DND-41 (cell line): ENCODE measurements at regions not wholly inside any gene's neighbourhood (a gene's known extent, or its start where the extent isn't known, plus 50 kb on each side); places are given as distances from the start of the nearest gene placed in this dataset.

Experiments
- ATAC-seq: fragments of 200-7000 bp; cut with Tn5 transposase; 3 replicates; pipeline ENCODE4 v1.9.1; 2021; ENCODE audit warnings: low read depth; ENCODE audit not compliant: insufficient read depth
- DNase-seq: peaks from one replicate; pipeline ENCODE4 v3.0.0-alpha.2; 2020
- H2AFZ ChIP-seq: 2 replicates; pipeline ENCODE4 v1.6.0; 2012; ENCODE audit warnings: low read depth, low read length
- H3K27ac ChIP-seq: 2 replicates; pipeline ENCODE4 v1.5.1; 2012; ENCODE audit warnings: low read length, inconsistent platforms
- H3K27me3 ChIP-seq: fragments of 200-600 bp; sonication (generic); 2 replicates; pipeline ENCODE4 v1.6.0; 2012; ENCODE audit warnings: low read length, mild to moderate bottlenecking, inconsistent platforms; ENCODE audit not compliant: insufficient read depth, poor library complexity
- H3K36me3 ChIP-seq: 2 replicates; pipeline ENCODE4 v1.5.1; 2012; ENCODE audit warnings: low read length, inconsistent platforms; ENCODE audit not compliant: insufficient read depth
- H3K4me1 ChIP-seq: 2 replicates; pipeline ENCODE4 v1.5.1; 2012; ENCODE audit warnings: mild to moderate bottlenecking, low read length; ENCODE audit not compliant: insufficient read depth
- H3K4me2 ChIP-seq: 2 replicates; pipeline ENCODE4 v1.6.0; 2012; ENCODE audit warnings: mild to moderate bottlenecking, moderate library complexity, low read length, inconsistent platforms; ENCODE audit not compliant: insufficient read depth
- H3K4me3 ChIP-seq, 2 experiments: fragments of 200-600 bp in 1 of 2; shearing (Covaris generic) in 1 of 2; 2 replicates each; pipeline ENCODE4 v1.5.1; 2012 to 2016; ENCODE audit warnings: inconsistent platforms in 2 of 2, low read length in 2 of 2, mild to moderate bottlenecking in 2 of 2, low read depth in 1 of 2, moderate library complexity in 1 of 2
- H3K79me2 ChIP-seq: 2 replicates; pipeline ENCODE4 v1.6.0; 2012; ENCODE audit warnings: low read length, inconsistent platforms; ENCODE audit not compliant: insufficient read depth
- H3K9ac ChIP-seq: 2 replicates; pipeline ENCODE4 v1.6.0; 2012; ENCODE audit warnings: low read depth, mild to moderate bottlenecking, inconsistent platforms, low read length, moderate library complexity
- H3K9me3 ChIP-seq: 2 replicates; pipeline ENCODE4 v1.5.1; 2012; ENCODE audit warnings: low read length, moderate library complexity, mild to moderate bottlenecking, inconsistent platforms; ENCODE audit not compliant: insufficient read depth, severe bottlenecking
- H4K20me1 ChIP-seq: 2 replicates; pipeline ENCODE4 v1.6.0; 2012; ENCODE audit warnings: low read length; ENCODE audit not compliant: insufficient read depth
- CTCF ChIP-seq: IDR thresholded peaks from 2 replicates; pipeline ENCODE4 v1.5.1; 2012; ENCODE audit warnings: borderline replicate concordance, low read length, moderate library complexity, mild to moderate bottlenecking; ENCODE audit not compliant: poor library complexity, severe bottlenecking; ENCODE audit errors: extremely low read depth
- EZH2 ChIP-seq: IDR thresholded peaks from 3 replicates; pipeline ENCODE4 v1.6.1; 2012; ENCODE audit warnings: borderline replicate concordance, low read depth, mild to moderate bottlenecking, moderate library complexity, low read length, inconsistent platforms; ENCODE audit not compliant: severe bottlenecking

- no peaks in the 10 kb centered on the region for H3K36me3 ChIP-seq
- H3K27me3 ChIP-seq, result no peaks in the 10 kb centered on the region
- no peaks in the 10 kb centered on the region for H3K79me2 ChIP-seq
- DNase-seq (no peak), ATAC-seq (no peak)
- H3K27ac ChIP-seq, result no peak overlapping the region
- H2AFZ ChIP-seq, result no peak overlapping the region
- no peak overlapping the region for H3K4me2 ChIP-seq
- H3K4me1 ChIP-seq, result no peaks in the 10 kb centered on the region
- no peak overlapping the region for H3K4me3 ChIP-seq
- no peak overlapping the region for H3K9ac ChIP-seq
- TF ChIP-seq EZH2 (no peak), CTCF (no peak)
- H4K20me1 ChIP-seq, result no peaks in the 10 kb centered on the region
- H3K9me3 ChIP-seq, result no peaks in the 10 kb centered on the region
Observed at GRCh38 chr14:30292541-30292940, 266.4 kb upstream of the G2E3 start.

- ATAC-seq, result no peak
- no peak for DNase-seq
- Histone ChIP-seq H3K9me3 (no peaks in the 10 kb centered on the region), H3K9ac (no peak overlapping the region), H3K36me3 (no peaks in the 10 kb centered on the region), H3K27me3 (no peaks in the 10 kb centered on the region), H2AFZ (no peak overlapping the region), H3K4me1 (no peaks in the 10 kb centered on the region), H4K20me1 (no peaks in the 10 kb centered on the region), H3K4me2 (no peak overlapping the region), H3K4me3 (no peak overlapping the region), H3K79me2 (no peaks in the 10 kb centered on the region), H3K27ac (no peak overlapping the region)
- no peak for TF ChIP-seq CTCF
- TF ChIP-seq EZH2, result no peak
Observed at GRCh38 chr14:30295980-30296379, 263.0 kb upstream of the G2E3 start.

- Histone ChIP-seq H3K9me3 (no peaks in the 10 kb centered on the region), H3K27me3 (no peaks in the 10 kb centered on the region), H3K4me1 (no peaks in the 10 kb centered on the region), H3K4me3 (no peak overlapping the region), H4K20me1 (no peaks in the 10 kb centered on the region), H2AFZ (no peak overlapping the region), H3K79me2 (no peaks in the 10 kb centered on the region), H3K27ac (no peak overlapping the region), H3K36me3 (no peaks in the 10 kb centered on the region), H3K9ac (no peak overlapping the region), H3K4me2 (no peak overlapping the region)
- TF ChIP-seq CTCF, result no peak
- no peak for TF ChIP-seq EZH2
- DNase-seq (no peak), ATAC-seq (no peak)
Observed at GRCh38 chr14:30296931-30297405, 262.0 kb upstream of the G2E3 start.
